NCI-H2196 treated with DMSO at 0.1 percent for 48 hours (cell line): ENCODE measurements at regions not wholly inside any gene's neighbourhood (a gene's known extent, or its start where the extent isn't known, plus 50 kb on each side); places are given as distances from the start of the nearest gene placed in this dataset.

ENCODE experiments used
- DNase-seq: peaks from one replicate; lab custom pipeline; 2025; ENCODE audit not compliant: unreplicated experiment; lab: John Stamatoyannopoulos, UW

GRCh38 chr18:39871961-39872360, 2083.1 kb upstream of the PIK3C3 start:
- DNase-seq, result no peak

GRCh38 chr18:39870591-39870990, 2084.4 kb upstream of the PIK3C3 start:
- no peak for DNase-seq

- DNase-seq, result no peak
Measured at GRCh38 chr18:39863916-39864315, 2091.1 kb upstream of the PIK3C3 start.

- DNase-seq, result no peak
Measured at GRCh38 chr18:39862341-39862740, 2092.7 kb upstream of the PIK3C3 start.

- no peak for DNase-seq
Measured at GRCh38 chr18:39854291-39854690, 2100.7 kb upstream of the PIK3C3 start.

GRCh38 chr18:39846265-39846664, 2108.8 kb upstream of the PIK3C3 start:
- no peak for DNase-seq

- no peak for DNase-seq
Measured at GRCh38 chr18:39845631-39846030, 2109.4 kb upstream of the PIK3C3 start.

- DNase-seq, result no peak
Measured at GRCh38 chr18:39845106-39845505, 2109.9 kb upstream of the PIK3C3 start.

- DNase-seq, result no peak
Measured at GRCh38 chr18:39843546-39843945, 2111.5 kb upstream of the PIK3C3 start.

GRCh38 chr18:39842366-39842914, 2112.6 kb upstream of the PIK3C3 start:
- no peak for DNase-seq

GRCh38 chr18:39841482-39842365, 2113.3 kb upstream of the PIK3C3 start:
- DNase-seq, result peak; percentile 79

- DNase-seq, result no peak
Measured at GRCh38 chr18:39840856-39841481, 2114.1 kb upstream of the PIK3C3 start.

- DNase-seq, result no peak
Measured at GRCh38 chr18:39840406-39840805, 2114.6 kb upstream of the PIK3C3 start.

GRCh38 chr18:39839782-39840181, 2115.3 kb upstream of the PIK3C3 start:
- DNase-seq, result no peak

- DNase-seq, result no peak
Measured at GRCh38 chr18:39838831-39839230, 2116.2 kb upstream of the PIK3C3 start.

- DNase-seq, result no peak
Measured at GRCh38 chr18:39835303-39836030, 2119.6 kb upstream of the PIK3C3 start.

- DNase-seq, result no peak
Measured at GRCh38 chr18:39834636-39835035, 2120.4 kb upstream of the PIK3C3 start.

- no peak for DNase-seq
Measured at GRCh38 chr18:39825485-39826150, 2129.4 kb upstream of the PIK3C3 start.

GRCh38 chr18:39806525-39806924, 2148.5 kb upstream of the PIK3C3 start:
- DNase-seq, result no peak

- DNase-seq, result no peak
Measured at GRCh38 chr18:39805218-39805617, 2149.8 kb upstream of the PIK3C3 start.

GRCh38 chr18:39802648-39803229, 2152.3 kb upstream of the PIK3C3 start:
- no peak for DNase-seq
